Right lobe of liver (tissue), 6 donors: ENCODE measurements at regions not wholly inside any gene's neighbourhood (a gene's known extent, or its start where the extent isn't known, plus 50 kb on each side); places are given as distances from the start of the nearest gene placed in this dataset.

Experiments
- ATAC-seq, 4 donors: fragments of 200-7000 bp; cut with Tn5 transposase; one replicate each; pipeline ENCODE4 v1.9.1; 2020; ENCODE audit warnings: mild to moderate bottlenecking in 4 of 4, moderate library complexity in 4 of 4
- DNase-seq, 3 donors: peaks; one replicate each; pipeline ENCODE4 v3.0.0-alpha.2; 2020
- H3K27ac ChIP-seq, 3 donors: fragments of 200-600 bp; one replicate each; pipeline ENCODE4 v1.8.0; 2022
- H3K27me3 ChIP-seq, 2 donors: fragments of 200-600 bp; one replicate each; pipeline ENCODE4 v1.8.0; 2022
- H3K36me3 ChIP-seq, 4 donors: fragments of 200-600 bp; sonication (generic) in 1 of 4; one replicate each; pipeline versions ENCODE4 v1.5.1 to v1.8.0; 2017 to 2022; ENCODE audit warnings: control low read depth in 1 of 4
- H3K4me1 ChIP-seq, 4 donors: fragments of 200-600 bp; sonication (generic) in 1 of 4; one replicate each; pipeline versions ENCODE4 v1.5.1 to v1.8.0; 2017 to 2022; ENCODE audit warnings: control low read depth in 1 of 4
- H3K4me3 ChIP-seq, 3 donors: fragments of 200-600 bp; one replicate each; pipeline ENCODE4 v1.8.0; 2022
- H3K9me3 ChIP-seq, 4 donors: fragments of 200-600 bp; sonication (generic) in 1 of 4; one replicate each; pipeline versions ENCODE4 v1.5.1 to v1.8.0; 2017 to 2022; ENCODE audit warnings: control low read depth in 1 of 4
- CTCF ChIP-seq, 4 donors: fragments of 200-600 bp in 3 of 4; fragments of 450-650 bp in 1 of 4; IDR thresholded peaks; one replicate each; pipeline versions ENCODE4 v1.5.1 to v1.8.0; 2016 to 2022; ENCODE audit warnings: antibody characterized with exemption in 4 of 4, mild to moderate bottlenecking in 2 of 4
- POLR2A ChIP-seq: fragments of 450-650 bp; IDR thresholded peaks from one replicate; pipeline ENCODE4 v1.6.1; 2017; ENCODE audit warnings: antibody characterized with exemption, mild to moderate bottlenecking
- WGBS: methylation state at CpG from one replicate; pipeline ENCODE4 v1.1.6; 2018; ENCODE audit warnings: low coverage, low lambda C conversion rate; ENCODE audit not compliant: insufficient coverage; ENCODE audit errors: missing lambda C conversion rate; 5-methylcytosine and 5-hydroxymethylcytosine counted together
- intact Hi-C, 2 donors: fragments of 100-400 bp; cut with DNase I; formaldehyde crosslinking; loops; one replicate each; pipeline versions ENCODE4 v1.11.2 to v1.14.1; 2022
- donor health status: DM: no; HTN: yes; CAD: no.
- donor health status: DM: no; HTN: no; CAD: no.
- donor health status: DM: no; HTN: no; CAD: no.
- donor health status: DM: no; HTN: yes; CAD: no.
- donor health status: DM: no; HTN: yes; CAD: no.

DNA sequence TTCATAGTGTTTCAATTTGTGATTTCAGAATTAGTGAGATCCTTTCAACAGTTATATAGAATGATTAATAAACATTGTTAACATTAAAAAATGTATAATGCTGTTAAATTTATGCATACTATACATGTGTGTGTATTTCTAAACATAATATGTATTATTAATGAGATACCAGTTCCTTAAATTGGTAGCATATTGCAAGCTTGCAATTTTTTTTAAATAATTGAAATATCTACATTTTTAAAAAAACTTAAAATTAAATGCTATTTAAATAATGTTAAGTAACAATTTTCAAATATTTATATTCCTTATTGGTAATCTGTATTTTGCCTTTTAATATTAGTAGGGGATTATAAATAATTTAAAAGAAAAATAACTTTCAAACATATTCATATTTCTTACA is 1479.5 kb upstream of the PCDH7 start:
- intact Hi-C loops = no loop called here
- Histone ChIP-seq H3K27me3 (peaks cover 0 to 5% of the 10 kb centered on the region in 2 donors), H3K9me3 (no peaks in the 10 kb centered on the region), H3K27ac (no peak overlapping the region), H3K4me3 (no peak overlapping the region), H3K4me1 (no peaks in the 10 kb centered on the region), H3K36me3 (no peaks in the 10 kb centered on the region)
- TF ChIP-seq CTCF (IDR thresholded peaks at IDR 0.05) (no peak), POLR2A (no peak)
- no peak for ATAC-seq
- DNase-seq = no peak

DNA sequence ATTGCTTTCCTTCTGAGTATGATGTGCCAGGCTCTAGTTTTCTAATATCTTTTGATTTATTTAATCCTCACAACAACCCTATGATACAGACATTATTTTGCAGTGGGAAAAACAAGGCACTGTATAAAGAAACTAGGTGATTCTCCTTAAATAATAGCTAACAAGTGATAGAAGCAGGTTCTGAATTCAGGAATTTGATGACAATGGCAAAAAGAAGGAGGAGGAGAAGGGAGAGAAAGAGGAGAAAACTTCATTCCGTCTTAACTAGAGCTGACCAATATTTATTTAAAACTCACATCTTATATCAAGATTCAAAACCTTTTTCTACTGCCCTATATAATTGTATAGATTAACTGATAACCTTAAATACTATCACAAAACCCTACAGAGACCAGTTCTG is 1477.1 kb upstream of the PCDH7 start:
- intact Hi-C loops = no loop called here
- no peak for TF ChIP-seq CTCF (IDR thresholded peaks at IDR 0.05)
- TF ChIP-seq POLR2A = no peak

GRCh38 chr4:29243851-29244250 is 1476.3 kb upstream of the PCDH7 start:
- 80% methylated on average over 1 of the region's 1 CpG for WGBS
- no peak for TF ChIP-seq POLR2A
- no peak for TF ChIP-seq CTCF (IDR thresholded peaks at IDR 0.05)
- ATAC-seq (no peak), DNase-seq (no peak)
- Histone ChIP-seq H3K4me1 (no peaks in the 10 kb centered on the region), H3K27me3 (peaks cover 0 to 5% of the 10 kb centered on the region in 2 donors), H3K9me3 (no peaks in the 10 kb centered on the region), H3K27ac (no peak overlapping the region), H3K36me3 (no peaks in the 10 kb centered on the region), H3K4me3 (no peak overlapping the region)
- intact Hi-C loops = no loop called here

More for the DNA sequence above, 1477.1 kb upstream of the PCDH7 start:
- peaks cover 0 to 5% of the 10 kb centered on the region in 2 donors for H3K27me3 ChIP-seq
- no peaks in the 10 kb centered on the region for H3K4me1 ChIP-seq
- ATAC-seq (no peak), DNase-seq (no peak)
- H3K4me3 ChIP-seq = no peak overlapping the region
- WGBS = 54% methylated on average over 1 of the region's 1 CpG
- no peaks in the 10 kb centered on the region for H3K36me3 ChIP-seq
- H3K27ac ChIP-seq = no peak overlapping the region
- no peaks in the 10 kb centered on the region for H3K9me3 ChIP-seq

GRCh38 chr4:29259556-29259955 is 1460.6 kb upstream of the PCDH7 start:
- no peak overlapping the region for H3K4me3 ChIP-seq
- TF ChIP-seq CTCF (IDR thresholded peaks at IDR 0.05) (no peak), POLR2A (no peak)
- intact Hi-C loops = no loop called here
- whole genome bisulfite sequencing = 63% methylated on average over 2 of the region's 2 CpGs
- DNase-seq = no peak
- no peaks in the 10 kb centered on the region for H3K4me1 ChIP-seq
- H3K27me3 ChIP-seq = no peaks in the 10 kb centered on the region
- no peaks in the 10 kb centered on the region for H3K9me3 ChIP-seq
- ATAC-seq = no peak
- no peak overlapping the region for H3K27ac ChIP-seq
- no peaks in the 10 kb centered on the region for H3K36me3 ChIP-seq

DNA sequence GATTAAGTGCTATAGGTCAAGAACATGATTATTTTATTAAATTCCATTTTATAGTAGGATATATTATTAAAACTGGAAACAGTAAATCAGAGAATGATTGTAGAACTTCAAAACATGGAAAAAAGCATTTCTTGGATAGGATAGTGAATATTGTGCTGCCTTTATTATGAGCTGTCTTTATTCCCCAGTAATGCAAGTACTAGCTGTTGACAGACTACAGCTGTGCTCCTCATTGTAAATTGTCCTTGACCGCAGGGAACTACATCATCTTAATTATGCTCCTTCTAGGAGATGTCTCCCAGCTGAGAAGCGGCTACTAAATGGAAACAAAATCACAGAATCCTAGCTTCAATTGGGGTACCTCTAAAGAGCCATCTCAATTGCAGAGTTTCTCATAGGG is 1457.2 kb upstream of the PCDH7 start:
- no peaks in the 10 kb centered on the region for H3K36me3 ChIP-seq
- H3K27me3 ChIP-seq = no peaks in the 10 kb centered on the region
- H3K9me3 ChIP-seq = no peaks in the 10 kb centered on the region
- DNase-seq = no peak
- intact Hi-C loops = no loop called here
- no peaks in the 10 kb centered on the region for H3K4me1 ChIP-seq
- no peak overlapping the region for H3K27ac ChIP-seq
- no peak overlapping the region for H3K4me3 ChIP-seq
- TF ChIP-seq POLR2A (no peak), CTCF (IDR thresholded peaks at IDR 0.05) (no peak)
- 63% methylated on average over 2 of the region's 2 CpGs for WGBS
- no peak for ATAC-seq
